A549 (cell line): ENCODE measurements at regions not wholly inside any gene's neighbourhood (a gene's known extent, or its start where the extent isn't known, plus 50 kb on each side); places are given as distances from the start of the nearest gene placed in this dataset.

Source experiments
- ATAC-seq, 2 experiments: fragments of 200-7000 bp in 1 of 2; fragments of >200 bp in 1 of 2; cut with Nextera tagmentation in 1 of 2; cut with Tn5 transposase in 1 of 2; 3 replicates each; pipeline versions ENCODE4 v1.8.0 to v1.9.1; 2018 to 2020; ENCODE audit warnings: mild to moderate bottlenecking in 1 of 2, moderate library complexity in 1 of 2
- CTCF ChIA-PET: fragments of 300-600 bp; sonication (Branson Sonifier 250); formaldehyde crosslinking; extraction: SDS; loops from one replicate; lab custom pipeline; 2021; ENCODE audit warnings: antibody characterized with exemption, inconsistent platforms; lab: Yijun Ruan, JAX
- POLR2A ChIA-PET: fragments of 350-600 bp; formaldehyde crosslinking; extraction: SDS; loops from one replicate; lab custom pipeline; 2021; ENCODE audit warnings: antibody characterized with exemption, inconsistent platforms; lab: Yijun Ruan, JAX
- DNase-seq, 2 experiments: peaks; one replicate each; pipeline versions ENCODE4 v3.0.0 to v3.0.0-alpha.2; 2011 to 2016; ENCODE audit warnings: low read depth in 1 of 2, low spot score in 1 of 2
- FAIRE-seq: peaks from 2 replicates; lab custom pipeline; 2011; peaks lifted over from hg19 to GRCh38; lab: Jason Lieb, UNC
- H3K27ac ChIP-seq, 2 experiments: fragments of >200 bp; sonication (Bioruptor Twin); formaldehyde crosslinking; 3 replicates each; pipeline ENCODE4 v1.5.1; 2016 to 2017
- H3K4me1 ChIP-seq: fragments of >200 bp; sonication (Bioruptor Twin); formaldehyde crosslinking; 3 replicates; pipeline ENCODE4 v1.6.1; 2016
- H3K4me2 ChIP-seq: fragments of >200 bp; sonication (Bioruptor Twin); formaldehyde crosslinking; 3 replicates; pipeline ENCODE4 v1.6.1; 2016
- H3K4me3 ChIP-seq: fragments of >200 bp; sonication (Bioruptor Twin); formaldehyde crosslinking; 3 replicates; pipeline ENCODE4 v1.5.1; 2016
- H3K9me3 ChIP-seq: fragments of >200 bp; sonication (Bioruptor Twin); formaldehyde crosslinking; 3 replicates; pipeline ENCODE4 v1.6.1; 2016
- BHLHE40 ChIP-seq: IDR thresholded peaks from 2 replicates; pipeline ENCODE4 v1.6.1; 2012; ENCODE audit warnings: low read depth, low read length, inconsistent platforms
- CBX8 ChIP-seq: fragments of 200-600 bp; sonication (generic); IDR thresholded peaks from 2 replicates; pipeline ENCODE4 v1.6.1; 2016
- CHD2 ChIP-seq: fragments of 150-350 bp; IDR thresholded peaks from 2 replicates; pipeline ENCODE4 v1.6.1; 2014; ENCODE audit warnings: low read length; ENCODE audit not compliant: partially characterized antibody
- CHD4 ChIP-seq: fragments of 200-600 bp; sonication (generic); IDR thresholded peaks from 2 replicates; pipeline ENCODE4 v1.6.1; 2016; ENCODE audit warnings: antibody characterized with exemption, mild to moderate bottlenecking, borderline replicate concordance
- EHMT2 ChIP-seq: fragments of 200-600 bp; sonication (generic); IDR thresholded peaks from 2 replicates; pipeline ENCODE4 v1.6.1; 2016; ENCODE audit warnings: antibody characterized with exemption, low read depth, mild to moderate bottlenecking, moderate library complexity
- ESRRA ChIP-seq: fragments of 150-350 bp; IDR thresholded peaks from 2 replicates; pipeline ENCODE4 v1.6.1; 2014; ENCODE audit warnings: mild to moderate bottlenecking, low read length, borderline replicate concordance
- FOSL2 ChIP-seq, 2 experiments: fragments of 450-650 bp in 1 of 2; fragments of >200 bp in 1 of 2; sonication (Bioruptor Twin) in 1 of 2; formaldehyde crosslinking; IDR thresholded peaks; 2 replicates each; pipeline versions ENCODE4 v1.5.0 to v1.6.1; 2016 to 2020; ENCODE audit warnings: mild to moderate bottlenecking in 1 of 2, moderate library complexity in 1 of 2
- GATA3 ChIP-seq: IDR thresholded peaks from 2 replicates; pipeline ENCODE4 v1.6.1; 2012; ENCODE audit warnings: borderline replicate concordance
- HEYL ChIP-seq: fragments of 250-450 bp; sonication (Bioruptor Pico); IDR thresholded peaks from 2 replicates; pipeline ENCODE4 v1.8.0; 2021; ENCODE audit warnings: mild to moderate bottlenecking, moderate library complexity
- HOXB13 ChIP-seq: fragments of 250-450 bp; sonication (Bioruptor Pico); IDR thresholded peaks from 2 replicates; pipeline ENCODE4 v1.5.0; 2020; ENCODE audit warnings: low read depth, mild to moderate bottlenecking, moderate library complexity
- HOXB5 ChIP-seq: fragments of 250-450 bp; sonication (Bioruptor Pico); IDR thresholded peaks from 2 replicates; pipeline ENCODE4 v1.5.0; 2020; ENCODE audit warnings: mild to moderate bottlenecking, moderate library complexity
- KDM1A ChIP-seq: fragments of 200-600 bp; sonication (generic); IDR thresholded peaks from 2 replicates; pipeline ENCODE4 v1.6.1; 2016; ENCODE audit warnings: low read depth, mild to moderate bottlenecking
- KDM5A ChIP-seq: fragments of 200-600 bp; sonication (generic); IDR thresholded peaks from 2 replicates; pipeline ENCODE4 v1.6.1; 2016; ENCODE audit warnings: antibody characterized with exemption, mild to moderate bottlenecking
- MAZ ChIP-seq: fragments of 150-350 bp; IDR thresholded peaks from 2 replicates; pipeline ENCODE4 v1.6.1; 2014; ENCODE audit warnings: antibody characterized with exemption, low read depth, low read length, borderline replicate concordance
- NFE2L2 ChIP-seq: fragments of 150-350 bp; conservative IDR thresholded peaks from 2 replicates; pipeline ENCODE4 v1.6.1; 2014; ENCODE audit warnings: low read length
- NPAS2 ChIP-seq: fragments of 250-450 bp; sonication (Bioruptor Pico); IDR thresholded peaks from 2 replicates; pipeline ENCODE4 v1.8.0; 2022; ENCODE audit warnings: mild to moderate bottlenecking, moderate library complexity, borderline replicate concordance
- NR3C1 ChIP-seq: fragments of >200 bp; sonication (Bioruptor Twin); formaldehyde crosslinking; IDR thresholded peaks from 3 replicates; pipeline ENCODE4 v1.6.1; 2017
- POLR2A ChIP-seq: IDR thresholded peaks from 2 replicates; pipeline ENCODE4 v1.6.1; 2012; ENCODE audit warnings: mild to moderate bottlenecking, low read length
- POLR2AphosphoS2 ChIP-seq: conservative IDR thresholded peaks from 2 replicates; pipeline ENCODE4 v1.6.1; 2012; ENCODE audit warnings: low read length, improper control_type of control experiment, inconsistent platforms
- RCOR1 ChIP-seq: fragments of 150-350 bp; IDR thresholded peaks from 2 replicates; pipeline ENCODE4 v1.6.1; 2014; ENCODE audit warnings: antibody characterized with exemption, low read length, low read depth
- SMC3 ChIP-seq: fragments of >200 bp; sonication (Bioruptor Twin); formaldehyde crosslinking; IDR thresholded peaks from 3 replicates; pipeline ENCODE4 v1.6.1; 2018; ENCODE audit warnings: inconsistent platforms
- TFCP2L1 ChIP-seq: fragments of 250-450 bp; sonication (Bioruptor Pico); IDR thresholded peaks from 2 replicates; pipeline ENCODE4 v1.5.0; 2021; ENCODE audit warnings: mild to moderate bottlenecking
- TP53 ChIP-seq: fragments of 250-450 bp; sonication (Bioruptor Pico); IDR thresholded peaks from 2 replicates; pipeline ENCODE4 v1.5.0; 2021; ENCODE audit warnings: mild to moderate bottlenecking, moderate library complexity
- ZC3H11A ChIP-seq: fragments of 450-650 bp; IDR thresholded peaks from 2 replicates; pipeline ENCODE4 v1.6.1; 2014; ENCODE audit warnings: antibody characterized with exemption, mild to moderate bottlenecking
- ZSCAN20 ChIP-seq: fragments of 250-450 bp; sonication (Bioruptor Pico); IDR thresholded peaks from 2 replicates; pipeline ENCODE4 v1.8.0; 2022; ENCODE audit warnings: mild to moderate bottlenecking, moderate library complexity
- WGBS: methylation state at CpG from one replicate; pipeline ENCODE4 v1.1.6; 2017; ENCODE audit errors: missing lambda C conversion rate; 5-methylcytosine and 5-hydroxymethylcytosine counted together
- TF ChIP-seq, protein P1 (sequence below): fragments of >200 bp; sonication (Bioruptor Twin); formaldehyde crosslinking; IDR thresholded peaks from 2 replicates; pipeline ENCODE4 v1.6.1; 2016
- TF ChIP-seq, protein P2 (sequence below): fragments of 450-650 bp; IDR thresholded peaks from 2 replicates; pipeline ENCODE4 v1.6.1; 2014; ENCODE audit warnings: antibody characterized with exemption
- TF ChIP-seq, protein P3 (sequence below): fragments of 150-350 bp; IDR thresholded peaks from 2 replicates; pipeline ENCODE4 v1.6.1; 2014; ENCODE audit warnings: low read depth, mild to moderate bottlenecking, low read length

DNA sequence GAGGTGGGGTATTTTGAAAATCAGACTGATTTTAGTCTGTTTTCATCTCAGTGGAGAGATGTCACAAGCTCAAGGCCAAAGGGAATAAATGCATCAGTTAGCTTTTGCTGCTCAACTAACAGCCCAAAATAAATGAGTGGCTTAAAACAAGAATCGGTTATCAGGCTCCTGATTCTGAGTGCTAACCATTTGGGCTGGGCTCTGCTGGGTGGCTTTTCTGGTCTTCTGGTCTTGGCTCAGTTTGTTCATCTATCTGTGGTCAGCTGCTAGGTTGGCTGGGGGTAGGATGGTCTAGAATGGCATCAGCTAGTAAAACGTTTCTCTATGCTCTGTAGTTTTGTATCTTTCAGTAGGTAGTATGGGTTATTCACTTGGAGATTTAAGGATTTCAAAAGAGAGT, 357.5 kb upstream of the JAG1 start:
- no peaks in the 10 kb centered on the region for H3K4me1 ChIP-seq
- no peak for DNase-seq
- no peak for ATAC-seq
- FAIRE-seq = no peak
- CTCF ChIA-PET = interaction anchor here (1.0 to 1.5 kb wide), 3 partner anchors 10 to 14 kb away, joined by 3 read pairs; no protein-coding TSS in a partner anchor
- no peak overlapping the region for H3K4me3 ChIP-seq
- 62% methylated on average over 2 of the region's 2 CpGs for WGBS
- H3K9me3 ChIP-seq = peaks cover 12% of the 10 kb centered on the region; the same call in 2 of the 3 replicates
- H3K27ac ChIP-seq = no peak overlapping the region
- no peak overlapping the region for H3K4me2 ChIP-seq
- POLR2A ChIA-PET = no interaction called here
- TF ChIP-seq CHD4 (no peak), GATA3 (no peak), CHD2 (no peak), POLR2A (no peak), SMC3 (no peak), TP53 (no peak), CBX8 (no peak), MAZ (no peak), HOXB5 (CRISPR knock-in tag) (no peak), BHLHE40 (no peak), TFCP2L1 (CRISPR knock-in tag) (no peak), POLR2AphosphoS2 (no peak), HEYL (CRISPR knock-in tag) (no peak), KDM5A (no peak), EHMT2 (no peak), HOXB13 (CRISPR knock-in tag) (no peak), NPAS2 (CRISPR knock-in tag) (no peak), NR3C1 (no peak), KDM1A (no peak)
- TF ChIP-seq, protein P1, sequence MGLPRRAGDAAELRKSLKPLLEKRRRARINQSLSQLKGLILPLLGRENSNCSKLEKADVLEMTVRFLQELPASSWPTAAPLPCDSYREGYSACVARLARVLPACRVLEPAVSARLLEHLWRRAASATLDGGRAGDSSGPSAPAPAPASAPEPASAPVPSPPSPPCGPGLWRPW = no peak

DNA sequence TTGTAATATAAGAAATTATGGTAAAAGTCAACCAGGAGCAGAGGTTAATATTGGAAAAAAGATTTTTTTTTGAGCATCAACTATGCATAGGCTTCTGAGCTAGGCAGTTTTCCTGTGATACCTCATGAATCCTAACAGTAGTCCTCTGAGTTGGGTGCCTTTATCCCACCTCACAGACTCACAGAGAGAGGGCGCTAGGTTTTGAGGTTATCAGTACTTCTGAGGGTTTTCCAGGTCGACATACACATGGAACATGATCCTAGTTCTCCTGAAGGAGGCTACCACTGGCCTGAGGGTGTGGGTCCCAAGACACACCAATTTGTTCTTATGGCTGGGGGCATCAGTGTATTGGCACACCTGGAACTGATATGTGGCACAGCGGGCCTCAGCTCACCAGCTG, 358.8 kb upstream of the JAG1 start:
- 50% methylated on average over 3 of the region's 3 CpGs for WGBS

More for the DNA sequence above, 358.8 kb upstream of the JAG1 start:
- no peak overlapping the region for H3K4me2 ChIP-seq
- H3K27ac ChIP-seq = no peak overlapping the region
- no peak for FAIRE-seq
- no peak for ATAC-seq
- DNase-seq = no peak
- TF ChIP-seq ESRRA (no peak), ZC3H11A (no peak), MAZ (no peak), CBX8 (no peak), NFE2L2 (no peak), CHD4 (no peak), RCOR1 (no peak), ZSCAN20 (CRISPR knock-in tag) (no peak), SMC3 (no peak), FOSL2 (IDR thresholded peaks at IDR 0.05) (no peak), FOSL2 (CRISPR knock-in tag; IDR thresholded peaks at IDR 0.05) (no peak), HEYL (CRISPR knock-in tag) (no peak), EHMT2 (no peak), BHLHE40 (no peak)
- TF ChIP-seq, protein P2, sequence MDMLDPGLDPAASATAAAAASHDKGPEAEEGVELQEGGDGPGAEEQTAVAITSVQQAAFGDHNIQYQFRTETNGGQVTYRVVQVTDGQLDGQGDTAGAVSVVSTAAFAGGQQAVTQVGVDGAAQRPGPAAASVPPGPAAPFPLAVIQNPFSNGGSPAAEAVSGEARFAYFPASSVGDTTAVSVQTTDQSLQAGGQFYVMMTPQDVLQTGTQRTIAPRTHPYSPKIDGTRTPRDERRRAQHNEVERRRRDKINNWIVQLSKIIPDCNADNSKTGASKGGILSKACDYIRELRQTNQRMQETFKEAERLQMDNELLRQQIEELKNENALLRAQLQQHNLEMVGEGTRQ = no peak
- TF ChIP-seq, protein P3, sequence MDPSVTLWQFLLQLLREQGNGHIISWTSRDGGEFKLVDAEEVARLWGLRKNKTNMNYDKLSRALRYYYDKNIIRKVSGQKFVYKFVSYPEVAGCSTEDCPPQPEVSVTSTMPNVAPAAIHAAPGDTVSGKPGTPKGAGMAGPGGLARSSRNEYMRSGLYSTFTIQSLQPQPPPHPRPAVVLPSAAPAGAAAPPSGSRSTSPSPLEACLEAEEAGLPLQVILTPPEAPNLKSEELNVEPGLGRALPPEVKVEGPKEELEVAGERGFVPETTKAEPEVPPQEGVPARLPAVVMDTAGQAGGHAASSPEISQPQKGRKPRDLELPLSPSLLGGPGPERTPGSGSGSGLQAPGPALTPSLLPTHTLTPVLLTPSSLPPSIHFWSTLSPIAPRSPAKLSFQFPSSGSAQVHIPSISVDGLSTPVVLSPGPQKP = no peak
- CTCF ChIA-PET = interaction anchor here (1.3 to 1.7 kb wide), 2 partner anchors 9 to 17 kb away, joined by 4 read pairs; no protein-coding TSS in a partner anchor
- H3K4me1 ChIP-seq = no peaks in the 10 kb centered on the region
- POLR2A ChIA-PET = interaction anchor here (0.5 kb wide), 1 partner anchor 308 kb away, joined by 3 read pairs; no protein-coding TSS in a partner anchor
- peaks cover 12% of the 10 kb centered on the region; the same call in 2 of the 3 replicates for H3K9me3 ChIP-seq
- no peak overlapping the region for H3K4me3 ChIP-seq
